Cardiac fibroblast (primary cell): ENCODE measurements at regions not wholly inside any gene's neighbourhood (a gene's known extent, or its start where the extent isn't known, plus 50 kb on each side); places are given as distances from the start of the nearest gene placed in this dataset.
"Not testable (repeated sequence)": the region's sequence is repeated elsewhere in the genome, so short reads cannot be mapped to it uniquely, and the experiment has no call there.

Experiments used
- DNase-seq, 2 donors: peaks; one replicate each; pipeline versions ENCODE4 v3.0.0 to v3.0.0-alpha.2; 2010; ENCODE audit warnings: low read depth in 2 of 2
- H3K4me3 ChIP-seq, 2 donors: replicated peaks in 1 of 2; 1 replicate in 1 of 2; 2 replicates in 1 of 2; pipeline ENCODE4 v1.5.1; 2011; ENCODE audit warnings: low read depth in 2 of 2, low read length in 2 of 2, mild to moderate bottlenecking in 2 of 2, moderate library complexity in 1 of 2
- CTCF ChIP-seq: IDR thresholded peaks from one replicate; pipeline ENCODE4 v1.5.1; 2011; ENCODE audit warnings: low read depth, mild to moderate bottlenecking, low read length, inconsistent platforms

- H3K4me3 ChIP-seq, result no peak overlapping the region
- no peak for TF ChIP-seq CTCF
- no peak for DNase-seq
Observed at GRCh38 chr12:73678335-73678734, 859.3 kb upstream of the ATXN7L3B start.

- H3K4me3 ChIP-seq, result no peak overlapping the region
- no peak for TF ChIP-seq CTCF
Observed at GRCh38 chr12:73699318-73699717, 838.3 kb upstream of the ATXN7L3B start.

GRCh38 chr12:73714655-73715054 is 823.0 kb upstream of the ATXN7L3B start:
- H3K4me3 ChIP-seq, result no peak overlapping the region
- TF ChIP-seq CTCF, result no peak
- no peak for DNase-seq

More at GRCh38 chr12:73699318-73699717, 838.3 kb upstream of the ATXN7L3B start:
- DNase-seq, result no peak

- H3K4me3 ChIP-seq, DNase-seq: not testable (repeated sequence)
Observed at GRCh38 chr12:73716143-73716542, 821.5 kb upstream of the ATXN7L3B start.

- no peak for TF ChIP-seq CTCF
- no peak for DNase-seq
- no peak overlapping the region for H3K4me3 ChIP-seq
Observed at GRCh38 chr12:73719223-73719622, 818.4 kb upstream of the ATXN7L3B start.

- H3K4me3 ChIP-seq, result no peak overlapping the region
- DNase-seq, result no peak
- TF ChIP-seq CTCF, result no peak
Observed at GRCh38 chr12:73726881-73727280, 810.8 kb upstream of the ATXN7L3B start.

- no peak overlapping the region for H3K4me3 ChIP-seq
- DNase-seq, result no peak
- TF ChIP-seq CTCF, result no peak
Observed at GRCh38 chr12:73731658-73732057, 806.0 kb upstream of the ATXN7L3B start.
